ENCODE measurements at regions not wholly inside any gene's neighbourhood (a gene's known extent, or its start where the extent isn't known, plus 50 kb on each side); places are given as distances from the start of the nearest gene placed in this dataset.

DNA sequence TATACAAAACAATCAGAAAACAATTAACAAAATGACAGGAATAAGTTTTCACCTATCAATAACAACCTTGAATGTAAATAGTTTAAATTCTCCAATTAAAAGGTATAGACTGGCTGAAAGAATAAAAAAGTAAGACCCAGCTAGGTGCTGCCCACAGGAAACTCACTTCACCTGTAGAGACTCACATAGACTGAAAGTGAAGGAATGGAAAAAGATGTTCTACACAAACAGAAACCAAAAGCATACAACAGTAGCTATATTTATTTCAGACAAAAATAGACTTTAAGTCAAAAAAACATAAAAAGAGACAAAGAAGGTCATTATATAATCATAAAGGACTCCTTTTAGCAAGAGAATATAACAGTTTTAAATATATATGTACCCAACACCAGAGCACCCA is 152.4 kb upstream of the PWP1 start:
- TF ChIP-seq CTCF (conservative IDR thresholded peaks at IDR 0.05; ENCODE audit: low read length) (no peak), EZH2phosphoT487 (IDR thresholded peaks at IDR 0.05; ENCODE audit: borderline replicate concordance, low read depth, low read length) (no peak)
